GM21526 (cell line): ENCODE measurements at regions not wholly inside any gene's neighbourhood (a gene's known extent, or its start where the extent isn't known, plus 50 kb on each side); places are given as distances from the start of the nearest gene placed in this dataset.

Source experiments
- ATAC-seq: cut with Tn5 transposase; IDR thresholded peaks from one replicate; pipeline ENCODE4 v1.9.1; 2021; ENCODE audit warnings: moderate library complexity; ENCODE audit not compliant: unreplicated experiment, low FRiP score

- ATAC-seq: peak; percentile 62
These were observed 130.9 kb downstream of the TES start for GRCh38 chr7:116340943-116341907.

GRCh38 chr7:116342125-116342524, 131.8 kb downstream of the TES start:
- no peak for ATAC-seq

- no peak for ATAC-seq
These were observed 137.0 kb downstream of the TES start for GRCh38 chr7:116347151-116347832.

DNA sequence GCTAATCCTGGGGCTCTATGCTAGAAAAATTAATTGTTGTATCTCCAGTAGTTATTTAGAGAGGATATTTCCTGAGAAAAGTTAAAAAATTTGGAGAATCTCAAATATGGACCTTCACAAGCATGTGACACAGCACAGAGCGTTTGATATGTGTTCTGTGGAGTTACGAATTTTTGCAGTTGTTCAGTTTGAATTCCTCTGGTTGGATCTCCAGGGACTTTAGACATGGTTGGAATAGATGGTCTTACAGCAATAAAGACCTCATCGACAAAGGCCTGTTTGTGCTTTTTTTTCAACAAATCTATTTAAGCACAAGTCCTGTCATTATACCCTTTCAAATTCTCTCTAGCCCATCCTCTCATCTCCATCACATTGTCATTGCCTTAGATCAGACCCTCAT, 138.0 kb downstream of the TES start:
- no peak for ATAC-seq

- ATAC-seq: no peak
These were observed 141.6 kb downstream of the TES start for GRCh38 chr7:116351966-116352365.

DNA sequence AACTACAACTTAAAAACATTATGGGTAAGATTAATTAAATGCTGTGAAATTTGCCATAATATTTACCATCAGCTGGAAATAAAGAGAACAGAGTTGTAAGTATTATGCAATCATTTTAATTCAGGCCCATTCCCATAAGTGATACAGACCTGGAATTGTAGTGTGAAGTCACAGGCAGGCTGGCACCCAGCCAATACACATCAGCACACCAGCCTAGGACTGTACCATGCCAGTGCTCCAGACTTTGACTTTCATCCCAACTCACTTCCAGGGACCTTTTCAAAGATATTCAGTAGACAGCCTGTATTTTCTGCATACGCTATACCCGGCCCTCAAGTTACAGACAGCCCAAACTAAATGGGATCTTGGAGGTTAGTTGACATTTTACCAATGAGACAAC, 143.3 kb downstream of the TES start:
- ATAC-seq: no peak

- ATAC-seq: no peak
These were observed 143.8 kb downstream of the TES start for GRCh38 chr7:116354171-116354545.

DNA sequence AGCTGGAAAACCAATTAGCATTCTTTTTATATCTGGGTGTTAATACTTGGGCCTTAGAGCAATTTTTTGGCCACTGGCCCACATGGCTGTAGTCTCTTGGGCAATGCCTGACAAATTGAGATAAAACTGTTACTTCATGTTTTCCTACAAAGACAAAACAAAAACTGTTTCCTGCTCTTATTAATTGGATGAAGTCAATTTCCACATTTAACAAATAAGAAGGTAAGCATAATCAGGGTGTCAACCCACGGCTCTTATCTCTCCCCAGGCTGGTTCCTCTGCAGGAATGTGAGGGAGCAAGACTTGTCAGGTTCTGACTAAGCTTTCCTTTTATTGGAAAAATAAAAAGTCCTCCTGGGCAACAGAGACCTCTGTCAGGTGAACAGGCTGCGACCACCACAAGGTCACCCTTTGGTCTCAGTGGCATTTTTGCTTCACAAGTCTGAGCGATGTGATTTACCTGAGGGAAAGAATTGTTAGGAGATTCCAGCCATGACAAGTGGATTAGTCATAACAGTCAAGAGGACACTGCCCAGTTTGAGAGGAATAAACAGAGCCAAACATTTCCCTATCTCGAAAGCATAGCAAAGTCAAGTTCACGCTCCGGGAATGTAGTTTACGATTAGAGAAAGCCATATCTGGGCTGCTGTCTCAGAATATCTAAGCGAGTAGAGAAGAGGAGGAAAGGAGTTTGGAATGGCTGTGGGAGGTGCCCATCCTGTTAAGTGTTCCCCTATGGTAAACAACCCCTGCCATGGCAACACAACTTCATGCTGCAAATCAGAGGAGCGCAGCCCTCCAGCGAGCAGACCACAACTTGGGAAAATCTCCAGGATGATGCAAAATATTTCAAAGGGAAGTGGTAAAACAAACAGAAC, 144.4 kb downstream of the TES start:
- ATAC-seq: no peak

GRCh38 chr7:116355424-116355765, 144.1 kb upstream of the CAV2 start:
- no peak for ATAC-seq

DNA sequence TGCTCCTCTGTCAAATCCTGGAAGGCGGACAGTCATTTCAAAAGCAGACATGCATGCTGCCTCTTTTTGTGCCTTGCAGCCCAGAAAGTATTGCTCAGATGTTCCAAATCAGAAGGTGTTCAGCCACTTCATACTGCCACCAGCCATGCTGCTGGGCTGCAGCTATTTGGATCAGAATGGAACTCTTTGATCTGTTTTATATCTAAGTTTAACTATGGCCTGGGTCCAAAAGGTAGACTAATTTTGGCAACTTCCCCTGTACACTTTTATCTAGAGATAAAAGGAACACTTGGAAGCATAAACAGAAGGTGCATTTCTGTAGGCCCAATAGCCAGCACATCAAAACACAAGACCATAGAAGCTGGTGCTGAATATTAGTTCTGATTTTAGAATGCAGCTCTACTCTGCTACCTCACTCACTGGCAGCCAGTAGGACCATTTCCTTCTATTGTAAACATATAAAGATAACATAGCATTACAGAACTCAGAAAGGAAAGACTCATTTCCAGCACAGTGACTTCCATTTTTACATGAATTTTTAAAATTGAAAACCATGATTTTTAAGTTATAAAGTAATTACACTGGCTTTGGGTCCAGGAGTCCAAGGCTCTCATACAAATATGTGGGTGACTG, 143.1 kb upstream of the CAV2 start:
- ATAC-seq: no peak

GRCh38 chr7:116356979-116357378, 142.6 kb upstream of the CAV2 start:
- ATAC-seq: no peak

- no peak for ATAC-seq
These were observed 141.5 kb upstream of the CAV2 start for GRCh38 chr7:116357781-116358670.

DNA sequence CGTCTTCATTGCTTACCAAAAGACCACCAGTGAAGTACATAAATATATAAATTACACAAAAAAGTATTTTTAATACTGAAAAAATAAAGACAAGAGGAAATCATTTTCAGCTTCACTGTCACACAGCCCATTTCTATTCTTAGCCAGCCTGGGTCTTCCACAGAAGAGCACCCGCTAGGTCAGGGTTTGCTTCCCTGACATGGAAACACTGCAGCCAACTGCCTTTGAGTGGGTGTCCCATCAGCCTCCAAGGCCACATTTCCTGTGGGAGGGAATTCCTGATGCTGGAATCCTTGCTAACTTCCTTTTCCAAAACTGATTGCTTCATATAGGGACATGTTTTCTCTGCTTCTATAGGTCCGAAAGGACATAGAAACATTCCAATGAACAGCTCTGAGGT, 137.8 kb upstream of the CAV2 start:
- ATAC-seq: no peak

GRCh38 chr7:116363637-116364432, 135.7 kb upstream of the CAV2 start:
- ATAC-seq: no peak

DNA sequence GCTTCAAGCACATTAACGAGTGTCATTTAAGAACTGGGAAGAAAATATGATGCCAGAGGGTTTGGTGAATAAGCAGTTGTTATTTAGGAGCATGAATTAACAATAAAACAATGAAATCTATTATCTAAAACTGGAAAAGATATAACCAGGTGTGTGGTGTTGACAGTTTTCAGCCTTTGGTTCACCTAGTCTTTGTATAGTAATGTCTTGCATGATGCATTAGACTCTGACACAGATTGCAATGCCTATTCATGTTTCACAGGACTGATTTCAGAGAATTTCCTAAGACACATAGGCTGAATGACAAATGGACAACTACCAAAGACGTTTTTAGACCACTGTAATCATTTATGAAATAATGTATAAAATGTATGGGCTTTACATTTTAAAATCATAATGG, 135.1 kb upstream of the CAV2 start:
- ATAC-seq: no peak

GRCh38 chr7:116365797-116366196, 133.7 kb upstream of the CAV2 start:
- no peak for ATAC-seq

DNA sequence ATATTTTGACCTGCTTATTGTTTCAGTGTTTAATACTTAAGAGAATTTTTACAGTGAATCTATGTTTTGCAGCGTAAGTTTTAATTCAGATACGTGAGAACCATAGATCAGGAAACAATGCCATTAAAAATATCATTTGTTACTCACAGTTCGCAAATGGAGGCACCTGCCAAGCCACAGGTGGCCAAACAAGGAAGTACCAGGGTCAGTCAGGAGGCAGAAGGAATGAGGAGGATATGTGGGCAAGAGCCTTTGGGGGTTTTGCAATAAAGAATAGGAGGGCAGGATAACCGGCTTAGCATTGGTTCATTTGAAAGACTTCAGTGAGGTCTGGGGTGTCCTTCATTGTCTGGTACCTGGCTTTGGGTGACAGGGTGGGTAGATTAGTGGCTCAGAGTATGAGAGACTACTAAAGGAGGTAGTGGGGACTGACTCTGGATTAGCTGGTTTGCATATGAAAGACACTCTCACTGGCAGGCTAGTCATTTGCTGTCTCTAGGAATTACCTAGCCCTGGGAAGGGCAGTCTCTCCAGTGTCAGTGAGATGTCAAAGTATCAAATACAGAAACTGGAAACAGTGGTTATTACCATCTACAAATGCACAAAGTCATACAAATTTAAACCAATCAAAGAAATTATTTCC, 132.2 kb upstream of the CAV2 start:
- no peak for ATAC-seq

DNA sequence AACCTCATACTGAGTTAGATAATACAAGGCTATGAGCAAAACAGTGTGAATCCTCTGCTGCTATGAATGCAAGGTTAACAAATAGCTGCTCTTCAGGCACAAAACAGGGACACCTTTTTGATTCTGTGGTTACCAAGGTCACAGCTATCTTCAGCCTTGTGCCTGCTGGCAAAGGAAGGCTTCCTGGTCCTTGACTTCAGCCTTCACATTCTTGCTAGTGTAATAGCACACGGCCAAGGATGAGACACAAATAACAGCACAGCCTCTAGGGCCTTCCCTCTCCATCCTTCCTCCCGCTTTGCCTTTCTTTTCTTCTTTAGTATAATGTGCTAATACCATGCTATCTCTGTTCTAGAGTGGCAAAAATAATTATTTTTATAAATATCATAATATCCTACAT, 130.6 kb upstream of the CAV2 start:
- ATAC-seq: no peak
